Lower lobe of right lung (tissue), 2 donors: ENCODE measurements at regions not wholly inside any gene's neighbourhood (a gene's known extent, or its start where the extent isn't known, plus 50 kb on each side); places are given as distances from the start of the nearest gene placed in this dataset.

Experiments
- ATAC-seq, 2 donors: fragments of 200-7000 bp; cut with Tn5 transposase; one replicate each; pipeline ENCODE4 v1.9.1; 2020 to 2022; ENCODE audit warnings: mild to moderate bottlenecking in 2 of 2, moderate library complexity in 2 of 2
- DNase-seq: peaks from one replicate; pipeline ENCODE4 v3.0.0-alpha.2; 2020
- H3K27ac ChIP-seq: fragments of 200-600 bp; one replicate; pipeline ENCODE4 v1.8.0; 2022
- H3K27me3 ChIP-seq: fragments of 200-600 bp; one replicate; pipeline ENCODE4 v1.8.0; 2022; ENCODE audit warnings: low read depth
- H3K36me3 ChIP-seq: fragments of 200-600 bp; one replicate; pipeline ENCODE4 v1.8.0; 2022; ENCODE audit warnings: mild to moderate bottlenecking
- H3K4me1 ChIP-seq: fragments of 200-600 bp; one replicate; pipeline ENCODE4 v1.8.0; 2022
- H3K4me3 ChIP-seq: fragments of 200-600 bp; one replicate; pipeline ENCODE4 v1.8.0; 2022; ENCODE audit warnings: mild to moderate bottlenecking
- H3K9me3 ChIP-seq: fragments of 200-600 bp; one replicate; pipeline ENCODE4 v1.8.0; 2022
- intact Hi-C: fragments of 100-400 bp; cut with DNase I; formaldehyde crosslinking; loops from one replicate; pipeline ENCODE4 v1.11.0; 2022
- TF ChIP-seq, protein P1 (sequence below): fragments of 200-600 bp; IDR thresholded peaks from one replicate; pipeline ENCODE4 v1.8.0; 2022; ENCODE audit warnings: antibody characterized with exemption, mild to moderate bottlenecking
- donor health status: DM: no; HTN: yes; CAD: no; lungs with severe emphysema.

DNA sequence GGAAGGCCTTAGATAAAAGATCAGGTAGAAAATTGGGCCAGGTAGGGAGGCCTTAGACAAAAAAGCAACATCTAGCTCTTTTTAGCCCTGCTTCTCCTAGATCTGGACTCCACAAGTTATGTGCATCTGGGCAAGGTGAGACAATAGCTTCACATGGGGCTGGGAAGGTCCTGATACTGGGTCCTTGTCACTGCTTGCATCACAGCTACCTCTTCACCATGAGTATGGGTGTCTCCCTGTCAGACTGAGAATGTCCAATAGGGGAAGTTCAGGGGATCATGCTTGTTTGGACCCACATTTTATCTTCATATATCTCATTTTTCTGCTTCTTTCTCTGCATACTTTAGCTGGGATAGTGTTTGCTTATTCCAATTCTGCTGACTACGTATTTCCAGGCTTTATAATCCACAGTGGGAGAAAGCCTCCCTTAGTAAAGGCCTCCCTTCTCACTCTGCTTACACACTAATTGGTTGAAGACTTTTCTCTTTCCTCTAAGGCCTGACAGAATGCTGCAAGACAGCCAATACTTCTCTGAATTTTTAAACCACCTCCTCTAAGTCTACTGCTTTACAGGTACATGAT lies 189.6 kb downstream of the CYRIA start:
- Histone ChIP-seq H3K4me3 (no peak overlapping the region), H3K27me3 (no peaks in the 10 kb centered on the region), H3K9me3 (no peaks in the 10 kb centered on the region), H3K4me1 (no peaks in the 10 kb centered on the region), H3K36me3 (no peaks in the 10 kb centered on the region), H3K27ac (no peak overlapping the region)
- intact Hi-C loops = no loop called here
- TF ChIP-seq, protein P1, sequence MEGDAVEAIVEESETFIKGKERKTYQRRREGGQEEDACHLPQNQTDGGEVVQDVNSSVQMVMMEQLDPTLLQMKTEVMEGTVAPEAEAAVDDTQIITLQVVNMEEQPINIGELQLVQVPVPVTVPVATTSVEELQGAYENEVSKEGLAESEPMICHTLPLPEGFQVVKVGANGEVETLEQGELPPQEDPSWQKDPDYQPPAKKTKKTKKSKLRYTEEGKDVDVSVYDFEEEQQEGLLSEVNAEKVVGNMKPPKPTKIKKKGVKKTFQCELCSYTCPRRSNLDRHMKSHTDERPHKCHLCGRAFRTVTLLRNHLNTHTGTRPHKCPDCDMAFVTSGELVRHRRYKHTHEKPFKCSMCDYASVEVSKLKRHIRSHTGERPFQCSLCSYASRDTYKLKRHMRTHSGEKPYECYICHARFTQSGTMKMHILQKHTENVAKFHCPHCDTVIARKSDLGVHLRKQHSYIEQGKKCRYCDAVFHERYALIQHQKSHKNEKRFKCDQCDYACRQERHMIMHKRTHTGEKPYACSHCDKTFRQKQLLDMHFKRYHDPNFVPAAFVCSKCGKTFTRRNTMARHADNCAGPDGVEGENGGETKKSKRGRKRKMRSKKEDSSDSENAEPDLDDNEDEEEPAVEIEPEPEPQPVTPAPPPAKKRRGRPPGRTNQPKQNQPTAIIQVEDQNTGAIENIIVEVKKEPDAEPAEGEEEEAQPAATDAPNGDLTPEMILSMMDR = no peak
- no peak for ATAC-seq
- DNase-seq = no peak

DNA sequence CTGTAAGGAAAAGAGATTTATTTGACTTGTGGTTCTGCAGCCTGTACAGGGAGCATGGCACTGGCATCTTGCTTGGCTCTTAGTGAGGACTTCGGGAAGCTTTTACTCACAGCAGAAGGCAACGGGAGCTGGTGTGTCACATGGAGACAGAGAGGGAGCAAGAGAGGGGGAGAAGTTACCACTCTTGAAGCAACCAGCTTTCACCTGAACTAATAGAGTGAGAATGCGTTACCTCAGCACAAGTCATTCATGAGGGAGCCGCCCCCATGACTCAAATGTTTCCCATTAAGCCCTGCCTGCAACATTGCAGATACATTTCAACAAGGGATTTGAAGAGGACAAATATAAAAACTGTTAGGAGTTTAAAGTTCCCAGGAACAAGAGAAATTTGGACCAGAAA lies 190.0 kb downstream of the CYRIA start:
- no peaks in the 10 kb centered on the region for H3K27me3 ChIP-seq
- ATAC-seq (peak; percentile 26 to 32), DNase-seq (no peak)
- TF ChIP-seq, protein P1 = no peak
- no peak overlapping the region for H3K4me3 ChIP-seq
- no peaks in the 10 kb centered on the region for H3K9me3 ChIP-seq
- no peak overlapping the region for H3K27ac ChIP-seq
- H3K36me3 ChIP-seq = no peaks in the 10 kb centered on the region
- no peaks in the 10 kb centered on the region for H3K4me1 ChIP-seq
- intact Hi-C loops = no loop called here

DNA sequence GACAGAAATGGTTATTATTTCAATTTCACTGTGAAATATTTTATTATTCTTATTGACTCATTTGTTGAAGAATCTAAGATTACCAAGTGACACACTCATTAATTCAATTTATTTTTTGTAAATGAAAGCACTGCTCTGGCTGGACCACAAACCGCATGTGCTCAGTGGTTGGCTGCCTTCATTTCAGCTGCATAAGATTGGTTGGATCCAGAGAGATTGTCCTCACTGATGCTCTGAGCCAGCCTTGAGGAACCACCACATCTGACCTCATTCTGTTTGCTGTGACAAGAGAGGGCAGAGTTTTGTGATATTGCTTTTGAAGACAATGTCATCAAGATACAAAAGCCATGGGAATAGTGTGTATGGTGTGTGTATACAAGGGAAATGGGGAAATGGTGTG lies 192.1 kb downstream of the CYRIA start:
- Histone ChIP-seq H3K4me1 (no peaks in the 10 kb centered on the region), H3K27me3 (no peaks in the 10 kb centered on the region), H3K9me3 (no peaks in the 10 kb centered on the region), H3K36me3 (no peaks in the 10 kb centered on the region), H3K4me3 (no peak overlapping the region), H3K27ac (no peak overlapping the region)
- TF ChIP-seq, protein P1 = no peak
- DNase-seq = no peak
- intact Hi-C loops = no loop called here
- ATAC-seq = no peak

DNA sequence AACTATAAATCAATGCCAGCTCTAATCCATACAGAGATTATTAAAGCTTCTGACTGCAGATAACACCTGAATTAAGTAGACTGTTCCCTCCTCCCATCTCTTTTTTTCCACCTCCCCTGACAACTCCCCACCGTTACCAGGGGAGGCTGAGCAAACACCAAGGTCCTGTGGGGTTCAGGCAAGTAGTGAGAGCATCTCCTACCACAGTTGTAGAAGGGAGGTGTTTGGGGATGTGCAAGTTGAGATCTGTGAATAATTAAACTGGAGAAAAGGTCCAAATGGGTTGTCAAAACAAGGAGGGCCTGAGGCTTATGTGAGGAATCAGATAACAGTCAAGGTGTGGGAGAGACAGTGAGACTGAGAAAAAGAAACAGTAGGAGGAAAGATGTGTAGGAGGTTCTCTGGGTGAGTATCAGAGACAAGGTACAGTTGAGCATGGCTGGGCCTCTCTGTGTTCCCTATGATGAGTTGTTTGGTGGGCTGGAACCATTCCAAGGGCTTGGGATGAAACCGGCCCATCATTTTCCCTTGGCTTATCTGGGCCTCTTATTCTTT lies 194.6 kb downstream of the CYRIA start:
- TF ChIP-seq, protein P1 = no peak
- ATAC-seq (no peak), DNase-seq (no peak)
- Histone ChIP-seq H3K4me1 (no peaks in the 10 kb centered on the region), H3K9me3 (no peaks in the 10 kb centered on the region), H3K27ac (no peak overlapping the region), H3K4me3 (no peak overlapping the region), H3K27me3 (no peaks in the 10 kb centered on the region), H3K36me3 (no peaks in the 10 kb centered on the region)
- intact Hi-C loops = no loop called here

DNA sequence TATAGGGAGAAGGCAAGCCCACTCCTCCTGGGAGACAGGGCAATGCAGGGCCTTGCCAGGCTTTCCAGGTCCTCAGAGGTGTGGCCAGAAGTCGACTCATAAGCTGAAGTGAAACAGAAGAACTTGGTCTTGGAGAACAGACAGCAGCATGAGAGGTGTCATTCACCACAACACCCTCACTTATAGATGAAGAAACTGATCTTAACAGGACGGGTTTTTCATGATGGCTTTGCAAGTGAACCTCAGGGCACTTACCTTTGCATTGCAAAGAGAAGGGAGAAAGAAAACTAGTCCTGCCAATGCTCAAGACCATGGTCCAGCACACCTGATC lies 198.8 kb downstream of the CYRIA start:
- TF ChIP-seq, protein P1 = no peak
- Histone ChIP-seq H3K4me3 (no peak overlapping the region), H3K9me3 (no peaks in the 10 kb centered on the region), H3K36me3 (no peaks in the 10 kb centered on the region), H3K4me1 (no peaks in the 10 kb centered on the region), H3K27me3 (no peaks in the 10 kb centered on the region), H3K27ac (no peak overlapping the region)
- intact Hi-C loops = no loop called here
- DNase-seq (no peak), ATAC-seq (no peak)
